ENCODE measurements at regions not wholly inside any gene's neighbourhood (a gene's known extent, or its start where the extent isn't known, plus 50 kb on each side); places are given as distances from the start of the nearest gene placed in this dataset.

DNA sequence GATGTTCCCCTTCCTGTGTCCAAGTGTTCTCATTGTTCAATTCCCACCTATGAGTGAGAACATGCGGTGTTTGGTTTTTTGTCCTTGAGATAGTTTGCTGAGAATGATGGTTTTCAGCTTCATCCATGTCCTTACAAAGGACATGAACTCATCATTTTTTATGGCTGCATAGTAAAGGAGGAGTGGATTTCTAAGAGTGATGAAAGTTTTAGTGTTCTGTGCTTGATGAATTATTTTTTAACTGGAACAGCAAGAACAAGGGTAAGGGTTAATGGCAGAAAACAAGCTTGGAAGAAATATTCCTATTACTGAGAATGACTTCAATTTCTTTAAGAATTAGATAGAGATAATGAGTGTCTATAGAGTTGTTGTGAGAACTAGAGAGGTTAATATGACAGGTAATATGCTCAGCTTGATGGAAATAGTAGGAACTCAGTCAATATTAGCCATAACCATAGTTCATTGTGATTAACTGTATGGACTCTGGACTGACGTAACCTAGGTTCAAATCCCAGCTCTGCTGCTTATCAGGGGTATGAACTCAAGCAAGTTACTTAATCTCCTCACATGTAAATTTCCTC lies 190.0 kb downstream of the RPS12 start:
- Histone ChIP-seq H3K36me3 (ENCODE audit: control insufficient read depth, insufficient read depth, low read length) (no peaks in the 10 kb centered on the region), H3K27ac (no peak overlapping the region), H3K9me3 (ENCODE audit: control insufficient read depth, low read length) (no peaks in the 10 kb centered on the region), H3K4me1 (no peaks in the 10 kb centered on the region), H2AFZ (no peak overlapping the region), H3K27me3 (ENCODE audit: control insufficient read depth, insufficient read depth, low read length) (no peaks in the 10 kb centered on the region), H3K4me3 (ENCODE audit: low read depth, low read length) (no peak overlapping the region), H3K9ac (no peak overlapping the region), H3K4me2 (ENCODE audit: low read length) (no peak overlapping the region), H3K79me2 (no peaks in the 10 kb centered on the region)
- no peak for TF ChIP-seq CTCF (IDR thresholded peaks at IDR 0.05)

DNA sequence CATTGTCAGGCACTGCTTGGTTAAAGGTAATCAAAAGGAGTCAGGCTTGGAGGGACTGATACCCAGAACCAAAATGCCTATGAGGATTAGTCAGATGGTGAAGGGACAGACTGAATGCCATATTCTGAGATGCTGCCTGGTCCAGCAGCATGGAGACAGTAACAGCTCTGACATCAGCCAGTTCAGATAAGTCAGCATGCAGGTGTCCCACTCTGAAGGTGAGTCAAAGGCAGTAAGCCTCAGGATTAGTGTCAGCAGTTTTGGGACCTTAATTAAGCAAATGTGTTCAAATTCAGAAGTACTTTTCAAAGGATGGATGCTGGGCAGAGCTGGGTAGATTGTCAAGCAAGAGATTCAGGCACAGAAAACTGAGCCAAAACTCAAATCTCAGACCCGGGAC lies 198.4 kb downstream of the RPS12 start:
- no peak overlapping the region for H2AFZ ChIP-seq
- H3K9ac ChIP-seq = no peak overlapping the region
- H3K79me2 ChIP-seq = no peaks in the 10 kb centered on the region
- no peak for TF ChIP-seq CTCF (IDR thresholded peaks at IDR 0.05)
- no peaks in the 10 kb centered on the region for H3K9me3 ChIP-seq (ENCODE audit: control insufficient read depth, low read length)
- H3K27ac ChIP-seq = no peak overlapping the region
- H3K36me3 ChIP-seq (ENCODE audit: control insufficient read depth, insufficient read depth, low read length) = no peaks in the 10 kb centered on the region
- no peaks in the 10 kb centered on the region for H3K4me1 ChIP-seq
- H3K4me2 ChIP-seq (ENCODE audit: low read length) = no peak overlapping the region
- H3K27me3 ChIP-seq (ENCODE audit: control insufficient read depth, insufficient read depth, low read length) = no peaks in the 10 kb centered on the region
- no peak overlapping the region for H3K4me3 ChIP-seq (ENCODE audit: low read depth, low read length)

DNA sequence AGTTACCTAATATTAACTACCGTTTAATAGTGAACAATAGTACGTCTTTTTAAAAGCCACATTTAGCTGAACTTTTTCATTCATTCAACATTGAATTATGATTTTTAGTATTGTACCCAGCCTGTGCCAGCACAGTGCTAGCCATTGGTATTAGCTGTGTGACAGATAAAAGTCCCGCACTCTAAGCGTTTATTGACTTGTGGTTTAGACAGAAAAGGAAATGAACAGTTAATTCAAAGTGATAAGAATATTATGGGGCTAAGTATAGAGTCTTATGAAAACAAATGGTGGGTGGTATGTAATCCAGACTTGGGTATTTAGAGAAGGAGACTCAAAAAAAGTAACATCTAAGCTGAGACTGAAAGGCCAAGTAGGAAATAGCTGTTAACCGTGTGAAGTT lies 202.3 kb downstream of the RPS12 start:
- Histone ChIP-seq H3K4me2 (ENCODE audit: low read length) (no peak overlapping the region), H3K27ac (no peak overlapping the region), H3K9me3 (ENCODE audit: control insufficient read depth, low read length) (no peaks in the 10 kb centered on the region), H3K4me1 (no peaks in the 10 kb centered on the region), H3K27me3 (ENCODE audit: control insufficient read depth, insufficient read depth, low read length) (no peaks in the 10 kb centered on the region), H3K9ac (no peak overlapping the region), H3K4me3 (ENCODE audit: low read depth, low read length) (no peak overlapping the region), H3K36me3 (ENCODE audit: control insufficient read depth, insufficient read depth, low read length) (no peaks in the 10 kb centered on the region), H2AFZ (no peak overlapping the region), H3K79me2 (no peaks in the 10 kb centered on the region)
- no peak for TF ChIP-seq CTCF (IDR thresholded peaks at IDR 0.05)

DNA sequence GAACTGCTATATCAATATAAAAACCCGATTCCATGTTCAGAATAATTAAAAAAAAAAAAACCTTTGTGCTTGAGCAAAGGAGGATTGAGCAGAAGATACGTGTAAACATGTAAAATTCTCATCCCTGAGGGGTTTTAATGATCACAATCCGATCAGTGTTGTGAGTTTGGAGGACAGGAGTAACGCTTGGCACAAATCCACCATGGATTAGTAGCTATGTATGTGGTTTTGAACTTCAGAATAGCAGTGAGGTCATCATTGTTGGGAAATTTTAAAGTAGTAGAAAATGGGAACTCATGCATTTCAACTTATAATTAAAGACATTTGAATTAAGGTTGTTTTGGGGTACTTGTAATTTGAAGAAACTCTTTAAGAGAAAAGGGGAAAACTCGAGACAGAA lies 203.2 kb downstream of the RPS12 start:
- H3K9me3 ChIP-seq (ENCODE audit: control insufficient read depth, low read length) = no peaks in the 10 kb centered on the region
- no peak overlapping the region for H3K4me3 ChIP-seq (ENCODE audit: low read depth, low read length)
- H3K9ac ChIP-seq = no peak overlapping the region
- TF ChIP-seq CTCF (IDR thresholded peaks at IDR 0.05) = no peak
- H3K27me3 ChIP-seq (ENCODE audit: control insufficient read depth, insufficient read depth, low read length) = no peaks in the 10 kb centered on the region
- H3K4me2 ChIP-seq (ENCODE audit: low read length) = no peak overlapping the region
- no peaks in the 10 kb centered on the region for H3K79me2 ChIP-seq
- no peaks in the 10 kb centered on the region for H3K36me3 ChIP-seq (ENCODE audit: control insufficient read depth, insufficient read depth, low read length)
- H3K27ac ChIP-seq = no peak overlapping the region
- no peaks in the 10 kb centered on the region for H3K4me1 ChIP-seq
- no peak overlapping the region for H2AFZ ChIP-seq

GRCh38 chr6:133026705-133027104 lies 212.3 kb downstream of the RPS12 start:
- no peaks in the 10 kb centered on the region for H3K36me3 ChIP-seq (ENCODE audit: control insufficient read depth, insufficient read depth, low read length)
- H3K4me1 ChIP-seq = no peaks in the 10 kb centered on the region
- no peak for TF ChIP-seq CTCF (IDR thresholded peaks at IDR 0.05)
- no peak overlapping the region for H3K9ac ChIP-seq
- H2AFZ ChIP-seq = no peak overlapping the region
- H3K27ac ChIP-seq = no peak overlapping the region
- no peak overlapping the region for H3K4me2 ChIP-seq (ENCODE audit: low read length)
- H3K79me2 ChIP-seq = no peaks in the 10 kb centered on the region
- no peaks in the 10 kb centered on the region for H3K27me3 ChIP-seq (ENCODE audit: control insufficient read depth, insufficient read depth, low read length)
- no peaks in the 10 kb centered on the region for H3K9me3 ChIP-seq (ENCODE audit: control insufficient read depth, low read length)
- no peak overlapping the region for H3K4me3 ChIP-seq (ENCODE audit: low read depth, low read length)

Measured in parathyroid adenoma (tissue), 2 donors.